ENCODE measurements at regions not wholly inside any gene's neighbourhood (a gene's known extent, or its start where the extent isn't known, plus 50 kb on each side); places are given as distances from the start of the nearest gene placed in this dataset.

GRCh38 chr12:24280056-24280842 lies 330.8 kb upstream of the SOX5 start:
- no peak for FAIRE-seq
- Histone ChIP-seq H3K4me2 (ENCODE audit: low read length) (no peak overlapping the region), H3K27me3 (ENCODE audit: insufficient read depth, low read length) (no peaks in the 10 kb centered on the region), H4K20me1 (ENCODE audit: insufficient read depth, low read length) (no peaks in the 10 kb centered on the region), H3K9me3 (ENCODE audit: insufficient read depth, low read depth, low read length) (no peaks in the 10 kb centered on the region), H3K9ac (ENCODE audit: low read length) (no peak overlapping the region), H3K36me3 (ENCODE audit: insufficient read depth, low read length) (no peaks in the 10 kb centered on the region), H3K79me2 (ENCODE audit: insufficient read depth, low read length) (no peaks in the 10 kb centered on the region), H3K27ac (ENCODE audit: low read depth, low read length) (no peak overlapping the region), H2AFZ (ENCODE audit: low read depth, low read length) (no peak overlapping the region), H3K4me3 (ENCODE audit: insufficient read depth, low read depth, low read length) (no peak overlapping the region), H3K4me1 (ENCODE audit: insufficient read depth, low read length) (no peaks in the 10 kb centered on the region)
- no peak overlapping the region for H3K4me3 Mint-ChIP-seq (ENCODE audit: unreplicated experiment)
- H3K27me3 Mint-ChIP-seq (ENCODE audit: low read depth, unreplicated experiment) = no peaks in the 10 kb centered on the region
- TF ChIP-seq EZH2 (IDR thresholded peaks at IDR 0.05; ENCODE audit: insufficient read depth, low read length) = no peak
- TF ChIP-seq CTCF (IDR thresholded peaks at IDR 0.05; ENCODE audit: insufficient read depth, low read depth, low read length) = no peak
- no peaks in the 10 kb centered on the region for H3K36me3 Mint-ChIP-seq (ENCODE audit: low read depth, unreplicated experiment)
- H3K4me1 Mint-ChIP-seq (ENCODE audit: low read depth, unreplicated experiment) = peaks cover 4% of the 10 kb centered on the region
- no peaks in the 10 kb centered on the region for H3K9me3 Mint-ChIP-seq (ENCODE audit: unreplicated experiment)
- no peak overlapping the region for H3K27ac Mint-ChIP-seq (ENCODE audit: unreplicated experiment)
- DNase-seq (ENCODE audit: low read depth) = no peak

GRCh38 chr12:24278832-24279231 lies 329.4 kb upstream of the SOX5 start:
- DNase-seq (ENCODE audit: low read depth) (no peak), FAIRE-seq (no peak)
- Mint-ChIP-seq H3K27ac (ENCODE audit: unreplicated experiment) (no peak overlapping the region), H3K27me3 (ENCODE audit: low read depth, unreplicated experiment) (no peaks in the 10 kb centered on the region), H3K4me3 (ENCODE audit: unreplicated experiment) (no peak overlapping the region), H3K36me3 (ENCODE audit: low read depth, unreplicated experiment) (no peaks in the 10 kb centered on the region), H3K4me1 (ENCODE audit: low read depth, unreplicated experiment) (peaks cover 4% of the 10 kb centered on the region), H3K9me3 (ENCODE audit: unreplicated experiment) (no peaks in the 10 kb centered on the region)
- Histone ChIP-seq H2AFZ (ENCODE audit: low read depth, low read length) (no peak overlapping the region), H3K9ac (ENCODE audit: low read length) (no peak overlapping the region), H3K79me2 (ENCODE audit: insufficient read depth, low read length) (no peaks in the 10 kb centered on the region), H3K27me3 (ENCODE audit: insufficient read depth, low read length) (no peaks in the 10 kb centered on the region), H3K9me3 (ENCODE audit: insufficient read depth, low read depth, low read length) (no peaks in the 10 kb centered on the region), H3K36me3 (ENCODE audit: insufficient read depth, low read length) (no peaks in the 10 kb centered on the region), H3K27ac (ENCODE audit: low read depth, low read length) (no peak overlapping the region), H3K4me2 (ENCODE audit: low read length) (no peak overlapping the region), H4K20me1 (ENCODE audit: insufficient read depth, low read length) (no peaks in the 10 kb centered on the region), H3K4me3 (ENCODE audit: insufficient read depth, low read depth, low read length) (no peak overlapping the region), H3K4me1 (ENCODE audit: insufficient read depth, low read length) (no peaks in the 10 kb centered on the region)
- TF ChIP-seq EZH2 (IDR thresholded peaks at IDR 0.05; ENCODE audit: insufficient read depth, low read length) = no peak
- no peak for TF ChIP-seq CTCF (IDR thresholded peaks at IDR 0.05; ENCODE audit: insufficient read depth, low read depth, low read length)

- Mint-ChIP-seq H3K4me1 (ENCODE audit: low read depth, unreplicated experiment) (no peaks in the 10 kb centered on the region), H3K36me3 (ENCODE audit: low read depth, unreplicated experiment) (no peaks in the 10 kb centered on the region), H3K9me3 (ENCODE audit: unreplicated experiment) (no peaks in the 10 kb centered on the region), H3K27me3 (ENCODE audit: low read depth, unreplicated experiment) (no peaks in the 10 kb centered on the region), H3K27ac (ENCODE audit: unreplicated experiment) (no peak overlapping the region), H3K4me3 (ENCODE audit: unreplicated experiment) (no peak overlapping the region)
- H3K9ac ChIP-seq (ENCODE audit: low read length) = no peak overlapping the region
- TF ChIP-seq EZH2 (IDR thresholded peaks at IDR 0.05; ENCODE audit: insufficient read depth, low read length) (no peak), CTCF (IDR thresholded peaks at IDR 0.05; ENCODE audit: insufficient read depth, low read depth, low read length) (no peak)
- no peak overlapping the region for H3K4me2 ChIP-seq (ENCODE audit: low read length)
- no peak for DNase-seq (ENCODE audit: low read depth)
- no peak overlapping the region for H3K27ac ChIP-seq (ENCODE audit: low read depth, low read length)
- H2AFZ ChIP-seq (ENCODE audit: low read depth, low read length) = no peak overlapping the region
- no peaks in the 10 kb centered on the region for H3K36me3 ChIP-seq (ENCODE audit: insufficient read depth, low read length)
- H4K20me1 ChIP-seq (ENCODE audit: insufficient read depth, low read length) = no peaks in the 10 kb centered on the region
- H3K27me3 ChIP-seq (ENCODE audit: insufficient read depth, low read length) = no peaks in the 10 kb centered on the region
- H3K79me2 ChIP-seq (ENCODE audit: insufficient read depth, low read length) = no peaks in the 10 kb centered on the region
- H3K4me1 ChIP-seq (ENCODE audit: insufficient read depth, low read length) = no peaks in the 10 kb centered on the region
- no peaks in the 10 kb centered on the region for H3K9me3 ChIP-seq (ENCODE audit: insufficient read depth, low read depth, low read length)
- FAIRE-seq = no peak
- H3K4me3 ChIP-seq (ENCODE audit: insufficient read depth, low read depth, low read length) = no peak overlapping the region
Measured at GRCh38 chr12:24270965-24271364, 321.5 kb upstream of the SOX5 start.
